ENCODE measurements at regions not wholly inside any gene's neighbourhood (a gene's known extent, or its start where the extent isn't known, plus 50 kb on each side); places are given as distances from the start of the nearest gene placed in this dataset.

GRCh38 chr13:74280795-74281490 is 146.7 kb upstream of the KLF12 start:
- Histone ChIP-seq H4K20me1 (replicated peaks; ENCODE audit: control insufficient read depth, insufficient read depth, low read length) (no peaks in the 10 kb centered on the region), H3K79me2 (ENCODE audit: control insufficient read depth, insufficient read depth, low read length) (no peaks in the 10 kb centered on the region), H3K4me2 (ENCODE audit: insufficient read depth, low read length) (no peak overlapping the region), H3K9me3 (replicated peaks; ENCODE audit: control insufficient read depth, insufficient read depth, low read depth, low read length) (no peaks in the 10 kb centered on the region), H3K4me3 (no peak overlapping the region), H3K27ac (ENCODE audit: extremely low read depth, low read depth, low read length) (no peak overlapping the region), H3K4me1 (replicated peaks in 1 of 2; ENCODE audit: control insufficient read depth in 2 of 2, insufficient read depth in 2 of 2, low read length in 2 of 2) (no peaks in the 10 kb centered on the region), H3K9me1 (ENCODE audit: control insufficient read depth, insufficient read depth, low read length) (no peaks in the 10 kb centered on the region), H3K36me3 (ENCODE audit: control insufficient read depth, insufficient read depth, low read length) (no peaks in the 10 kb centered on the region), H3K27me3 (ENCODE audit: control insufficient read depth in 2 of 2, insufficient read depth in 2 of 2, low read length in 2 of 2) (no peaks in the 10 kb centered on the region), H2AFZ (ENCODE audit: low read depth, low read length) (no peak overlapping the region), H3K9ac (ENCODE audit: insufficient read depth in 1 of 2, low read depth in 2 of 2, low read length in 2 of 2) (no peak overlapping the region)
- in situ Hi-C loops (cut with MboI) = no loop called here
- no peak for DNase-seq (ENCODE audit: extremely low read depth in 1 of 4, low spot score in 3 of 4)
- TF ChIP-seq ZNF717 (CRISPR knock-in tag; IDR thresholded peaks at IDR 0.05) (no peak), RBM14 (IDR thresholded peaks at IDR 0.05; ENCODE audit: borderline replicate concordance, insufficient read depth, low read depth, low read length) (no peak), HEY1 (CRISPR knock-in tag; IDR thresholded peaks at IDR 0.05; ENCODE audit: borderline replicate concordance) (no peak), ZNF79 (CRISPR knock-in tag; IDR thresholded peaks at IDR 0.05; ENCODE audit: low read depth) (no peak), PTBP1 (IDR thresholded peaks at IDR 0.05; ENCODE audit: low read depth, low read length) (no peak), ARID1B (IDR thresholded peaks at IDR 0.05) (no peak), SMARCC2 (IDR thresholded peaks at IDR 0.05; ENCODE audit: low read depth) (no peak), KDM5B (IDR thresholded peaks at IDR 0.05; ENCODE audit: insufficient replicate concordance, low read depth, low read length) (no peak), ZNF384 (IDR thresholded peaks at IDR 0.05; ENCODE audit: low read depth, low read length) (no peak), DLX4 (CRISPR knock-in tag; IDR thresholded peaks at IDR 0.05) (no peak), ZNF76 (CRISPR knock-in tag; IDR thresholded peaks at IDR 0.05; ENCODE audit: borderline replicate concordance) (no peak), RBFOX2 (IDR thresholded peaks at IDR 0.05; ENCODE audit: low read depth, low read length) (no peak), CBFA2T3 (IDR thresholded peaks at IDR 0.05) (no peak), ZBTB7A (IDR thresholded peaks at IDR 0.05; ENCODE audit: borderline replicate concordance, control insufficient read depth, low read depth, low read length) (no peak), NR3C1 (CRISPR knock-in tag; IDR thresholded peaks at IDR 0.05) (no peak), ZBTB1 (CRISPR knock-in tag; IDR thresholded peaks at IDR 0.05; ENCODE audit: borderline replicate concordance, low read depth) (no peak), CHD1 (IDR thresholded peaks at IDR 0.05; ENCODE audit: low read length) (no peak), GABPB2 (CRISPR knock-in tag; conservative IDR thresholded peaks at IDR 0.05) (no peak), SMARCA5 (IDR thresholded peaks at IDR 0.05) (no peak)
- no peak for ATAC-seq
- 0% methylated on average over 1 of the region's 1 CpG for WGBS (ENCODE audit: insufficient coverage, low coverage, missing lambda C conversion rate)
- intact Hi-C loops (cut with micrococcal nuclease) = no loop called here
- no TSS peak for BruUV-seq (replicated peaks)
- ChIA-PET CTCF (ENCODE audit: low intra/inter-chr PET ratio) (no interaction called here), POLR2A (no interaction called here)
- FAIRE-seq = no peak

All from K562 (cell line).